ENCODE measurements at regions not wholly inside any gene's neighbourhood (a gene's known extent, or its start where the extent isn't known, plus 50 kb on each side); places are given as distances from the start of the nearest gene placed in this dataset.

DNA sequence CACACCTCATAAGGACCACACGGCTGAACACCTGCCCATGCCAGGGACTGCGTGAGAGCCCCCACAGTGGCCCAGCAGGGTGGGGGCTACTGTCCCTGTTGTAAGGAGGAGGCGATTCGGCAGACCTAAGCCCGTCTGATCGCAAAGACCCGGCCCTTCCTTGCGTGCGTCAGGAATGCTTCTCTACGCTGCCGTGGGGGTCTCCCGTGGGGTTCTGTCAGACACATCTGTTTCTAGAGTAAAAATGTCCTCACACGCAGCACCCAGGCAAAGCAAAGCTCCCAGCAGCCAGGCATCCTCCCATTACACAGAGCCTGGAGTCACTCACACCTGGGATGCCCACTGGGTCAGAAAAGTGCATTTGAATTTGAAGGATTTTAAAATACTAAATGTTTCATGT lies 147.7 kb upstream of the SOX1 start:
- Histone ChIP-seq H3K4me1 (ENCODE audit: control insufficient read depth in 4 of 4, insufficient read depth in 4 of 4, low read length in 3 of 4) (no peaks in the 10 kb centered on the region), H3K27ac (ENCODE audit: low read depth in 1 of 2, low read length in 2 of 2) (no peak overlapping the region), H3K9me3 (ENCODE audit: control insufficient read depth in 4 of 4, low read length in 3 of 4) (no peaks in the 10 kb centered on the region), H3K9ac (ENCODE audit: low read depth in 1 of 2, low read length in 2 of 2) (no peak overlapping the region), H3K36me3 (ENCODE audit: control insufficient read depth in 4 of 4, insufficient read depth in 3 of 4, low read depth in 1 of 4, low read length in 3 of 4) (no peaks in the 10 kb centered on the region), H3K27me3 (ENCODE audit: control insufficient read depth in 4 of 4, insufficient read depth in 4 of 4, low read length in 3 of 4) (peaks cover 0 to 6% (median 4%) of the 10 kb centered on the region in 4 donors), H3K4me3 (ENCODE audit: low read depth in 1 of 3, low read length in 3 of 3) (no peak overlapping the region)
- WGBS = 88% methylated on average over 13 of the region's 13 CpGs
- no peak for TF ChIP-seq JUND (IDR thresholded peaks at IDR 0.05)
- TF ChIP-seq TAF1 (conservative IDR thresholded peaks at IDR 0.05) = no peak
- no peak for DNase-seq (ENCODE audit: low spot score)

DNA sequence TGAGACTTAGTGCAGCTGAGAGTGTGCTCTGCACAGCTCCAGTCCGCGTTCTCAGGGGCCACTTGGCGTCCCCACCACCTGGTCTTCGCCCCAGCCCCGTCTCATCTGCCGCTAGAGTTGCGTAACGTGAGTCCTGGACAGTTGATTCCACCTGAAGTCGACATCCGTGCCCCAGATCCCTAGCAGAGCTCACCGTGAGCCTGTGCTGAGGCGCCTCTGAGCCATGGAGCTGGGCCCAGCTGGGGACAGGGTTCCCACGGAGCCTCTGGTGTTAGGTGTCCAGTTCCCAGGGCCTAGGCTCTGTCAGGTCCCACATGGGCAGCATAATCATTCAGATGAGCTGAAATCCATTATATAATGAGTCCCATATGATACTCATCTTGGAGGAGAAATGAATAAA lies 147.1 kb upstream of the SOX1 start:
- Histone ChIP-seq H3K36me3 (ENCODE audit: control insufficient read depth in 4 of 4, insufficient read depth in 3 of 4, low read depth in 1 of 4, low read length in 3 of 4) (no peaks in the 10 kb centered on the region), H3K27ac (ENCODE audit: low read depth in 1 of 2, low read length in 2 of 2) (no peak overlapping the region), H3K9me3 (ENCODE audit: control insufficient read depth in 4 of 4, low read length in 3 of 4) (no peaks in the 10 kb centered on the region), H3K4me1 (ENCODE audit: control insufficient read depth in 4 of 4, insufficient read depth in 4 of 4, low read length in 3 of 4) (no peaks in the 10 kb centered on the region), H3K27me3 (ENCODE audit: control insufficient read depth in 4 of 4, insufficient read depth in 4 of 4, low read length in 3 of 4) (peaks cover 0 to 6% (median 4%) of the 10 kb centered on the region in 4 donors), H3K4me3 (ENCODE audit: low read depth in 1 of 3, low read length in 3 of 3) (no peak overlapping the region), H3K9ac (ENCODE audit: low read depth in 1 of 2, low read length in 2 of 2) (no peak overlapping the region)
- 69% methylated on average over 13 of the region's 13 CpGs for WGBS
- no peak for DNase-seq (ENCODE audit: low spot score)
- no peak for TF ChIP-seq RXRA (IDR thresholded peaks at IDR 0.05)
- TF ChIP-seq, protein P1, sequence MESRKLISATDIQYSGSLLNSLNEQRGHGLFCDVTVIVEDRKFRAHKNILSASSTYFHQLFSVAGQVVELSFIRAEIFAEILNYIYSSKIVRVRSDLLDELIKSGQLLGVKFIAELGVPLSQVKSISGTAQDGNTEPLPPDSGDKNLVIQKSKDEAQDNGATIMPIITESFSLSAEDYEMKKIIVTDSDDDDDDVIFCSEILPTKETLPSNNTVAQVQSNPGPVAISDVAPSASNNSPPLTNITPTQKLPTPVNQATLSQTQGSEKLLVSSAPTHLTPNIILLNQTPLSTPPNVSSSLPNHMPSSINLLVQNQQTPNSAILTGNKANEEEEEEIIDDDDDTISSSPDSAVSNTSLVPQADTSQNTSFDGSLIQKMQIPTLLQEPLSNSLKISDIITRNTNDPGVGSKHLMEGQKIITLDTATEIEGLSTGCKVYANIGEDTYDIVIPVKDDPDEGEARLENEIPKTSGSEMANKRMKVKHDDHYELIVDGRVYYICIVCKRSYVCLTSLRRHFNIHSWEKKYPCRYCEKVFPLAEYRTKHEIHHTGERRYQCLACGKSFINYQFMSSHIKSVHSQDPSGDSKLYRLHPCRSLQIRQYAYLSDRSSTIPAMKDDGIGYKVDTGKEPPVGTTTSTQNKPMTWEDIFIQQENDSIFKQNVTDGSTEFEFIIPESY (IDR thresholded peaks at IDR 0.05) = no peak
- TF ChIP-seq CTCF (IDR thresholded peaks at IDR 0.05; ENCODE audit: low read depth, low read length, missing input control) = no peak
- no peak for TF ChIP-seq NR2F2 (IDR thresholded peaks at IDR 0.05)
- TF ChIP-seq TAF1 (conservative IDR thresholded peaks at IDR 0.05) = no peak
- no peak for TF ChIP-seq REST (IDR thresholded peaks at IDR 0.05)
- TF ChIP-seq GABPA (IDR thresholded peaks at IDR 0.05 in 1 of 2, conservative IDR thresholded peaks at IDR 0.05 in 1 of 2) = no peak
- no peak for TF ChIP-seq HNF4A (conservative IDR thresholded peaks at IDR 0.05)
- TF ChIP-seq SP1 (IDR thresholded peaks at IDR 0.05) = no peak
- TF ChIP-seq HNF4G (IDR thresholded peaks at IDR 0.05) = no peak

All from liver (tissue), 8 donors.